ENCODE measurements at regions not wholly inside any gene's neighbourhood (a gene's known extent, or its start where the extent isn't known, plus 50 kb on each side); places are given as distances from the start of the nearest gene placed in this dataset.

GRCh38 chr1:56029319-56030003, 549.9 kb downstream of the PLPP3 start:
- H3K36me3 ChIP-seq, result no peaks in the 10 kb centered on the region
- no peaks in the 10 kb centered on the region for H3K27me3 ChIP-seq (replicated peaks in 1 of 7)
- H3K4me1 ChIP-seq, result no peaks in the 10 kb centered on the region
- DNase-seq, result no peak
- H3K9me3 ChIP-seq, result no peaks in the 10 kb centered on the region
- H3K27ac ChIP-seq, result no peak overlapping the region
- intact Hi-C loops (cut with DNase I; ENCODE audit: low total_unique reads), result no loop called here
- no peak overlapping the region for H3K4me3 ChIP-seq
- 61 to 68% (median 63%) methylated on average over 4 of the region's 4 CpGs for WGBS, 5 donors
- TF ChIP-seq CTCF (IDR thresholded peaks at IDR 0.05 in 8 of 11, conservative IDR thresholded peaks at IDR 0.05 in 3 of 11), result no peak
- TF ChIP-seq POLR2AphosphoS5 (IDR thresholded peaks at IDR 0.05), result no peak
- no peak for TF ChIP-seq POLR2A (IDR thresholded peaks at IDR 0.05)

GRCh38 chr1:56028911-56029310, 550.5 kb downstream of the PLPP3 start:
- peaks cover 0 to 4% (median 0%) of the 10 kb centered on the region in 8 donors for H3K9me3 ChIP-seq
- TF ChIP-seq CTCF (IDR thresholded peaks at IDR 0.05 in 8 of 11, conservative IDR thresholded peaks at IDR 0.05 in 3 of 11) (no peak), POLR2AphosphoS5 (IDR thresholded peaks at IDR 0.05) (no peak)
- no peaks in the 10 kb centered on the region for H3K4me1 ChIP-seq
- intact Hi-C loops (cut with DNase I; ENCODE audit: low total_unique reads), result no loop called here
- H3K27ac ChIP-seq, result no peak overlapping the region
- DNase-seq, result no peak
- no peaks in the 10 kb centered on the region for H3K36me3 ChIP-seq
- no peak overlapping the region for H3K4me3 ChIP-seq
- 83 to 94% (median 89%) methylated on average over 1 of the region's 1 CpG for whole genome bisulfite sequencing, 5 donors
- H3K27me3 ChIP-seq (replicated peaks in 1 of 7), result no peaks in the 10 kb centered on the region

- Histone ChIP-seq H3K4me1 (no peaks in the 10 kb centered on the region), H3K27me3 (replicated peaks in 1 of 7) (no peaks in the 10 kb centered on the region), H3K36me3 (no peaks in the 10 kb centered on the region), H3K4me3 (no peak overlapping the region), H3K27ac (no peak overlapping the region), H3K9me3 (peaks cover 0 to 5% (median 0%) of the 10 kb centered on the region in 8 donors)
- WGBS, 5 donors, result 24 to 57% (median 46%) methylated on average over 1 of the region's 1 CpG
- TF ChIP-seq POLR2A (IDR thresholded peaks at IDR 0.05) (no peak), CTCF (IDR thresholded peaks at IDR 0.05 in 8 of 11, conservative IDR thresholded peaks at IDR 0.05 in 3 of 11) (no peak), POLR2AphosphoS5 (IDR thresholded peaks at IDR 0.05) (no peak)
- no peak for DNase-seq
- intact Hi-C loops (cut with DNase I; ENCODE audit: low total_unique reads), result no loop called here
These were observed 551.1 kb downstream of the PLPP3 start for GRCh38 chr1:56028244-56028643.

- H3K4me1 ChIP-seq, result no peaks in the 10 kb centered on the region
- DNase-seq, result no peak
- 81 to 96% (median 88%) methylated on average over 3 of the region's 3 CpGs for WGBS, 5 donors
- intact Hi-C loops (cut with DNase I; ENCODE audit: low total_unique reads), result no loop called here
- no peaks in the 10 kb centered on the region for H3K36me3 ChIP-seq
- H3K9me3 ChIP-seq, result peaks cover 0 to 5% (median 0%) of the 10 kb centered on the region in 8 donors
- no peak overlapping the region for H3K4me3 ChIP-seq
- H3K27ac ChIP-seq, result no peak overlapping the region
- H3K27me3 ChIP-seq (replicated peaks in 1 of 7), result no peaks in the 10 kb centered on the region
- TF ChIP-seq POLR2A (IDR thresholded peaks at IDR 0.05), result no peak
These were observed 553.4 kb downstream of the PLPP3 start for GRCh38 chr1:56025942-56026341.
